Neural cell (in vitro differentiated cells): ENCODE measurements at regions not wholly inside any gene's neighbourhood (a gene's known extent, or its start where the extent isn't known, plus 50 kb on each side); places are given as distances from the start of the nearest gene placed in this dataset.

Experiments
- H2AFZ ChIP-seq: fragments of 200-600, 300-800 bp; sonication (generic), shearing (Covaris generic); 2 replicates; pipeline ENCODE4 v1.6.0; 2014; ENCODE audit warnings: low read depth, mild to moderate bottlenecking, antibody characterized with exemption, low read length, moderate library complexity
- H3F3A ChIP-seq: fragments of 200-600 bp; shearing (Covaris generic); 2 replicates; pipeline ENCODE4 v1.6.1; 2016; ENCODE audit warnings: mild to moderate bottlenecking, moderate library complexity, mixed read lengths, antibody characterized with exemption, low read length; ENCODE audit not compliant: insufficient read depth, poor library complexity, severe bottlenecking
- H3K27ac ChIP-seq: fragments of 200-600, 300-800 bp; sonication (generic), shearing (Covaris generic); 2 replicates; pipeline ENCODE4 v1.5.1; 2014; ENCODE audit warnings: mild to moderate bottlenecking, low read length, moderate library complexity
- H3K27me3 ChIP-seq: fragments of 300-800, 200-600 bp; sonication (generic), shearing (Covaris generic); 2 replicates; pipeline ENCODE4 v1.6.0; 2014; ENCODE audit warnings: mild to moderate bottlenecking, low read depth, low read length, moderate library complexity; ENCODE audit not compliant: insufficient read depth
- H3K36me3 ChIP-seq: fragments of 300-800, 200-600 bp; sonication (generic), shearing (Covaris generic); 2 replicates; pipeline ENCODE4 v1.5.1; 2014; ENCODE audit warnings: mild to moderate bottlenecking, antibody characterized with exemption, low read length, moderate library complexity; ENCODE audit not compliant: insufficient read depth
- H3K4me2 ChIP-seq: fragments of 300-800, 200-600 bp; sonication (generic), shearing (Covaris generic); 2 replicates; pipeline ENCODE4 v1.6.0; 2014; ENCODE audit warnings: mild to moderate bottlenecking, low read length
- H3K4me3 ChIP-seq: fragments of 300-800, 200-600 bp; sonication (generic), shearing (Covaris generic); 2 replicates; pipeline ENCODE4 v1.5.1; 2014; ENCODE audit warnings: mild to moderate bottlenecking, low read length, moderate library complexity
- H3K79me2 ChIP-seq: fragments of 200-600 bp; shearing (Covaris generic); replicated peaks from 2 replicates; pipeline ENCODE4 v1.6.0; 2014; ENCODE audit warnings: mild to moderate bottlenecking, low read length, moderate library complexity; ENCODE audit not compliant: insufficient read depth
- H3K9ac ChIP-seq: fragments of 300-800, 200-600 bp; sonication (generic), shearing (Covaris generic); 2 replicates; pipeline ENCODE4 v1.6.1; 2016; ENCODE audit warnings: mild to moderate bottlenecking, low read length, mixed read lengths
- H3K9me2 ChIP-seq: fragments of 200-600 bp; shearing (Covaris generic); 2 replicates; pipeline ENCODE4 v1.6.1; 2016; ENCODE audit warnings: mild to moderate bottlenecking, low read length, mixed read lengths; ENCODE audit not compliant: insufficient read depth
- H3K9me3 ChIP-seq: fragments of 200-600, 300-800 bp; sonication (generic), shearing (Covaris generic); 2 replicates; pipeline ENCODE4 v1.6.1; 2016; ENCODE audit warnings: mild to moderate bottlenecking, mixed run types, low read length, moderate library complexity, mixed read lengths
- H4K20me1 ChIP-seq: fragments of 200-600 bp; shearing (Covaris generic); 2 replicates; pipeline ENCODE4 v1.6.1; 2016; ENCODE audit warnings: mild to moderate bottlenecking, mixed run types; ENCODE audit not compliant: insufficient read depth
- EP300 ChIP-seq: fragments of 450-650 bp; conservative IDR thresholded peaks from 2 replicates; pipeline ENCODE4 v1.6.1; 2014; ENCODE audit warnings: antibody characterized with exemption, mild to moderate bottlenecking, moderate library complexity; ENCODE audit not compliant: poor library complexity, severe bottlenecking
- EZH2 ChIP-seq: fragments of 200-600, 300-800 bp; shearing (Covaris generic), sonication (generic); IDR thresholded peaks from 2 replicates; pipeline ENCODE4 v1.6.1; 2014; ENCODE audit warnings: antibody characterized with exemption, low read length, borderline replicate concordance, mild to moderate bottlenecking; ENCODE audit not compliant: insufficient read depth, poor library complexity, severe bottlenecking
- MXI1 ChIP-seq: fragments of 450-650 bp; conservative IDR thresholded peaks from 2 replicates; pipeline ENCODE4 v1.6.1; 2014; ENCODE audit warnings: antibody characterized with exemption, mild to moderate bottlenecking; ENCODE audit not compliant: poor library complexity, severe bottlenecking
- POLR2AphosphoS5 ChIP-seq: IDR thresholded peaks from 2 replicates; pipeline ENCODE4 v1.6.1; 2012
- RAD21 ChIP-seq: fragments of 450-650 bp; conservative IDR thresholded peaks from 2 replicates; pipeline ENCODE4 v1.6.1; 2014; ENCODE audit warnings: antibody characterized with exemption, mild to moderate bottlenecking, moderate library complexity
- SMC3 ChIP-seq: fragments of 450-650 bp; conservative IDR thresholded peaks from 2 replicates; pipeline ENCODE4 v1.6.1; 2014; ENCODE audit warnings: antibody characterized with exemption, mild to moderate bottlenecking, moderate library complexity; ENCODE audit not compliant: poor library complexity
- TAF1 ChIP-seq: IDR thresholded peaks from 2 replicates; pipeline ENCODE4 v1.6.1; 2012; ENCODE audit warnings: low read depth
- TF ChIP-seq, protein P1 (sequence below): fragments of 450-650 bp; IDR thresholded peaks from 2 replicates; pipeline ENCODE4 v1.5.1; 2014; ENCODE audit warnings: antibody characterized with exemption, mild to moderate bottlenecking, moderate library complexity; ENCODE audit not compliant: poor library complexity, severe bottlenecking
- TF ChIP-seq, protein P2 (sequence below): IDR thresholded peaks from 2 replicates; pipeline ENCODE4 v1.6.1; 2012; ENCODE audit warnings: borderline replicate concordance

DNA sequence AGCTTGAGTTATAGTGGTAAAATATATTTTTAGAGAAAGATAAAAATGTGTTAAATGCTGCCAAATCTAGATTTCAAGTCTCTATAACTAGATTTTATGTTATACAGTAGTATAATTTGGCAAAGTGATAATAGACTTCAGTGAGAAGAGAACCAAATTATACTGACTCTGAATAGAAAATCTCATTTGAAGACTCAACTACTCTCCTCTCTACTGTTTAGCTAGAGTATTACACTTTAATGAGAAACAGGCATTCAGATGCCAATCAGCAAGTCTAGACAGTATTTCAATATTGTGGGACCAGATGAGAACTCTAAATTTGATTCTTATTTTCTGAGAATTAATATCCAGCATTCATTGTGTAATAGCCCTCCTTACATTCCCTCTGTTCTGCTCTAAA, 311.2 kb downstream of the SLITRK5 start:
- H3K9me3 ChIP-seq: no peaks in the 10 kb centered on the region
- no peaks in the 10 kb centered on the region for H3K36me3 ChIP-seq
- no peaks in the 10 kb centered on the region for H3K79me2 ChIP-seq
- H3K9ac ChIP-seq: no peak overlapping the region
- H3K4me3 ChIP-seq: no peak overlapping the region
- no peak overlapping the region for H3K27ac ChIP-seq
- no peaks in the 10 kb centered on the region for H3K27me3 ChIP-seq
- H3F3A ChIP-seq: no peaks in the 10 kb centered on the region
- no peak overlapping the region for H3K4me2 ChIP-seq
- H4K20me1 ChIP-seq: no peaks in the 10 kb centered on the region
- no peak for TF ChIP-seq POLR2AphosphoS5
- TF ChIP-seq SMC3: no peak
- TF ChIP-seq, protein P1, sequence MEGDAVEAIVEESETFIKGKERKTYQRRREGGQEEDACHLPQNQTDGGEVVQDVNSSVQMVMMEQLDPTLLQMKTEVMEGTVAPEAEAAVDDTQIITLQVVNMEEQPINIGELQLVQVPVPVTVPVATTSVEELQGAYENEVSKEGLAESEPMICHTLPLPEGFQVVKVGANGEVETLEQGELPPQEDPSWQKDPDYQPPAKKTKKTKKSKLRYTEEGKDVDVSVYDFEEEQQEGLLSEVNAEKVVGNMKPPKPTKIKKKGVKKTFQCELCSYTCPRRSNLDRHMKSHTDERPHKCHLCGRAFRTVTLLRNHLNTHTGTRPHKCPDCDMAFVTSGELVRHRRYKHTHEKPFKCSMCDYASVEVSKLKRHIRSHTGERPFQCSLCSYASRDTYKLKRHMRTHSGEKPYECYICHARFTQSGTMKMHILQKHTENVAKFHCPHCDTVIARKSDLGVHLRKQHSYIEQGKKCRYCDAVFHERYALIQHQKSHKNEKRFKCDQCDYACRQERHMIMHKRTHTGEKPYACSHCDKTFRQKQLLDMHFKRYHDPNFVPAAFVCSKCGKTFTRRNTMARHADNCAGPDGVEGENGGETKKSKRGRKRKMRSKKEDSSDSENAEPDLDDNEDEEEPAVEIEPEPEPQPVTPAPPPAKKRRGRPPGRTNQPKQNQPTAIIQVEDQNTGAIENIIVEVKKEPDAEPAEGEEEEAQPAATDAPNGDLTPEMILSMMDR: no peak
- TF ChIP-seq RAD21: no peak
- no peak for TF ChIP-seq EZH2
- no peak for TF ChIP-seq MXI1
- H2AFZ ChIP-seq: no peak overlapping the region
- no peaks in the 10 kb centered on the region for H3K9me2 ChIP-seq

DNA sequence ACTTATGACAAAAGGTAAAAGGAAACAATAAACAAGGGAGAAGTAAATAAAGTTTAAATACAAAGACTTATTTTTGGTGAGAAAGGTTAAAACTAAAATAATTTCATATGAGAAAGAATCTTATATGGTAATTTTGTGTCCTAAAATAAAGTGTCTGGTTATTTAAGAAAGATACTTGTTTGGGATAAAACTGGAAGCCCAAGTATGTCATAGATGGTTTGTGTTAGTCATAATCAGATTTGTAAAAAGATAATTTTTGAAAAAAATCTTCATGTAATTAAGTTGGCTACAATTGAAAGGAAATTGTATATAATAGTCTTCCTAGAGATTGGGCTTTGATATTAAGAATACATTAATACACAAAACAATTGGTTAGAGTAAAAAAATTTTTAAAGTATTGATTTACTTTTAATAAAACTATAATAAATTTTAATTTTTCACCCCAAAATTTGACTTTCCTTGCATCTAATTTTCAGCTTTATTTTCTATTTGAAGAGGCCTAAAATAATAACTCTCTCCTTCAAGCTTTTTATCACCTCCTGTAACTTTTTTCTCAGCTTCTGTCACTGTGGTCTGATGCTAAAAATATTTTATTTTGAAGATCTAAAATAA, 315.6 kb downstream of the SLITRK5 start:
- Histone ChIP-seq H3K4me2 (no peak overlapping the region), H3F3A (no peaks in the 10 kb centered on the region), H3K4me3 (no peak overlapping the region), H4K20me1 (no peaks in the 10 kb centered on the region), H3K9ac (no peak overlapping the region), H3K36me3 (no peaks in the 10 kb centered on the region), H3K27ac (no peak overlapping the region), H3K27me3 (no peaks in the 10 kb centered on the region), H2AFZ (no peak overlapping the region), H3K9me3 (no peaks in the 10 kb centered on the region), H3K79me2 (no peaks in the 10 kb centered on the region), H3K9me2 (no peaks in the 10 kb centered on the region)
- TF ChIP-seq EZH2: no peak
- TF ChIP-seq SMC3: no peak
- TF ChIP-seq EP300: no peak
- no peak for TF ChIP-seq MXI1
- TF ChIP-seq, protein P1: no peak
- TF ChIP-seq POLR2AphosphoS5: no peak
- no peak for TF ChIP-seq TAF1
- no peak for TF ChIP-seq RAD21
- TF ChIP-seq, protein P2, sequence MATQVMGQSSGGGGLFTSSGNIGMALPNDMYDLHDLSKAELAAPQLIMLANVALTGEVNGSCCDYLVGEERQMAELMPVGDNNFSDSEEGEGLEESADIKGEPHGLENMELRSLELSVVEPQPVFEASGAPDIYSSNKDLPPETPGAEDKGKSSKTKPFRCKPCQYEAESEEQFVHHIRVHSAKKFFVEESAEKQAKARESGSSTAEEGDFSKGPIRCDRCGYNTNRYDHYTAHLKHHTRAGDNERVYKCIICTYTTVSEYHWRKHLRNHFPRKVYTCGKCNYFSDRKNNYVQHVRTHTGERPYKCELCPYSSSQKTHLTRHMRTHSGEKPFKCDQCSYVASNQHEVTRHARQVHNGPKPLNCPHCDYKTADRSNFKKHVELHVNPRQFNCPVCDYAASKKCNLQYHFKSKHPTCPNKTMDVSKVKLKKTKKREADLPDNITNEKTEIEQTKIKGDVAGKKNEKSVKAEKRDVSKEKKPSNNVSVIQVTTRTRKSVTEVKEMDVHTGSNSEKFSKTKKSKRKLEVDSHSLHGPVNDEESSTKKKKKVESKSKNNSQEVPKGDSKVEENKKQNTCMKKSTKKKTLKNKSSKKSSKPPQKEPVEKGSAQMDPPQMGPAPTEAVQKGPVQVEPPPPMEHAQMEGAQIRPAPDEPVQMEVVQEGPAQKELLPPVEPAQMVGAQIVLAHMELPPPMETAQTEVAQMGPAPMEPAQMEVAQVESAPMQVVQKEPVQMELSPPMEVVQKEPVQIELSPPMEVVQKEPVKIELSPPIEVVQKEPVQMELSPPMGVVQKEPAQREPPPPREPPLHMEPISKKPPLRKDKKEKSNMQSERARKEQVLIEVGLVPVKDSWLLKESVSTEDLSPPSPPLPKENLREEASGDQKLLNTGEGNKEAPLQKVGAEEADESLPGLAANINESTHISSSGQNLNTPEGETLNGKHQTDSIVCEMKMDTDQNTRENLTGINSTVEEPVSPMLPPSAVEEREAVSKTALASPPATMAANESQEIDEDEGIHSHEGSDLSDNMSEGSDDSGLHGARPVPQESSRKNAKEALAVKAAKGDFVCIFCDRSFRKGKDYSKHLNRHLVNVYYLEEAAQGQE: no peak
